HEK293T (cell line): ENCODE measurements at regions not wholly inside any gene's neighbourhood (a gene's known extent, or its start where the extent isn't known, plus 50 kb on each side); places are given as distances from the start of the nearest gene placed in this dataset.

Experiments
- ARNT ChIP-seq: fragments of 450-650 bp; IDR thresholded peaks from 2 replicates; pipeline ENCODE4 v1.6.1; 2017; ENCODE audit warnings: mild to moderate bottlenecking
- CTBP1 ChIP-seq: fragments of 450-650 bp; IDR thresholded peaks from 2 replicates; pipeline ENCODE4 v1.6.1; 2016; ENCODE audit warnings: borderline replicate concordance
- ELF4 ChIP-seq: fragments of 450-650 bp; IDR thresholded peaks from 2 replicates; pipeline ENCODE4 v1.6.1; 2017; ENCODE audit warnings: antibody characterized with exemption
- FOXK2 ChIP-seq: fragments of 450-650 bp; IDR thresholded peaks from 2 replicates; pipeline ENCODE4 v1.6.1; 2016; ENCODE audit warnings: mild to moderate bottlenecking
- FOXM1 ChIP-seq: fragments of 450-650 bp; IDR thresholded peaks from 2 replicates; pipeline ENCODE4 v1.6.1; 2017; ENCODE audit warnings: mild to moderate bottlenecking, borderline replicate concordance
- HDGF ChIP-seq: fragments of 450-650 bp; IDR thresholded peaks from 2 replicates; pipeline ENCODE4 v1.6.1; 2017; ENCODE audit warnings: antibody characterized with exemption, borderline replicate concordance
- NFRKB ChIP-seq: fragments of 450-650 bp; IDR thresholded peaks from 2 replicates; pipeline ENCODE4 v1.6.1; 2016; ENCODE audit warnings: mild to moderate bottlenecking, moderate library complexity
- SP1 ChIP-seq: fragments of 450-650 bp; IDR thresholded peaks from 2 replicates; pipeline ENCODE4 v1.6.1; 2017
- SUZ12 ChIP-seq: fragments of 450-650 bp; IDR thresholded peaks from 2 replicates; pipeline ENCODE4 v1.6.1; 2016; ENCODE audit warnings: mild to moderate bottlenecking

DNA sequence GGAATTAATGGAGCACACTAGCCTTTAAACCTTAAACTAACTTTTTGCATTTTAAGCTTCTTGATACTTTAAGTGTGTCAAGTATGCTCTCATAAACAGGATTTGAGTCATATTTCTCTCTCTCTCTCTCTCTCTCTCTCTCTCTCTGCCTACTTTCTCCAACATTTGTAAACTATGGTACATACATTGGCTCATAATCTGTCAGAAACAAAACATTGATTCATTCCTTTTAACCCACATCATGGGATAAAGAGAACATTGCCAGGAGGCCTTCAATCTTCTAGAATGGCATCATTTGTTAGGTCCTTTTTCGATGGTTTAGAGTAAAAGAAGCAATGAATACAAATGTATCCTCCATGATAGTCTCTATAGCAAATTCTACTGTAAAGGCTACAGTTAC, 81.6 kb upstream of the RERGL start:
- no peak for TF ChIP-seq HDGF
- no peak for TF ChIP-seq FOXM1
- no peak for TF ChIP-seq SUZ12
- no peak for TF ChIP-seq NFRKB
- no peak for TF ChIP-seq SP1
- no peak for TF ChIP-seq FOXK2
- no peak for TF ChIP-seq ARNT
- no peak for TF ChIP-seq CTBP1
- no peak for TF ChIP-seq ELF4
